Amniotic stem cell (primary cell): ENCODE measurements at regions not wholly inside any gene's neighbourhood (a gene's known extent, or its start where the extent isn't known, plus 50 kb on each side); places are given as distances from the start of the nearest gene placed in this dataset.
"Not testable (repeated sequence)": the region's sequence is repeated elsewhere in the genome, so short reads cannot be mapped to it uniquely, and the experiment has no call there.

Experiments used
- DNase-seq: peaks from one replicate; lab custom pipeline; 2025; lab: John Stamatoyannopoulos, UW

DNA sequence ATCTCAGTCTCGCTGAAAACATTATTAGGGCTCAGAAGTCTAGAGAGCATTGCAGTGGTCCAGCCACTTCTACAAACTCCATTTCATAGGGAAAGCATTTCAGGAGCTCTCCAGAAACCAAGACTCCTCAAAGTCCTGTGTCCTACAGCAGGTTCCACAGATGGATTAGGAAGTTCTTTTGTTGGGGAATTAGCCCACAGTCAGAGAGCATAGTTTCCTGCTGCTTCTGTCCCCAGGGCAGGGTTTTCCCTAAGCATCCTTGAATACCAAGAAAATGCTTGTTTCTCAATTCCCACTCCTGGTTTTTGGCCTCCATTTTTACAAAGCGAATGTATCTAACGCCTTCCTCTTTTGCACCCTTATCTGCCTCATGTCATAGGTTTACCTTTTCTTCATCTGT lies 235.9 kb upstream of the PODXL start:
- no peak for DNase-seq

DNA sequence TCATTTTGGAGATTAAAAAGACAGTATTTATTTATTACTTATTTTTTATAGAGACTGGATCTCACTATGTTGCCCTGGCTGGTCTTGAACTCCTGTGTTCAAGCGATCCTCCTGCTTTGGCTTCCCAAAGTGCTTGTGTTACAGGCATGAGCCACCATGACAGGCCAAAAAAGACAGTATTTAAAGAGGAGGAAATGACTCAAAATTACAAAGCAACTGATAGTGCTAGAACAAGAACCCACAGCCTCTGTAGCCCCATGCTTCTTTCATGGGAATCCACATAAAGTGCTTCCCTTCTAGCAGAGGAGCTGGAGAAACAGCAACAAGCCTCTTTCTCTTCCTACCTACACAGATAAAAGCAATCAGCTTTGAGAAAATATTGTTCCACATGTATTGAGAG lies 230.7 kb upstream of the PODXL start:
- DNase-seq: no peak

DNA sequence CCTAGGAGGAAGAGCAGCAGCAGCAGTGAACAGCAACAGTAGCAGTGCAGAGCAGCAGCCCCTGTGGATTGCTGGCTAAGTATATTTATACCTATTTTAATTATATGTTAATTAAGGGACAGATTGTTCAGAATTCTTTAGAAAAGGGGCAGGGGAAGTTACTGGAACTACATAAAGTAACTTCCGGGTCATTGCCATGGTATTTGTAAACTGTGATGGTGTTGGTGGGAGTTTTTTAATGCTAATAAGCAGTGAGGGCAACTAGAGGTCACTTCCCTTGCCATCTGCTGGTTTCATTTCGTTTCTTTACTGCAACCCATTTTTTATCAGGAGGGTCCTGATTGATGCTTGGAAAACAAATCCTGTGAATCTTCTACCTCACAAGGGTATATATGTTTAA lies 229.8 kb upstream of the PODXL start:
- no peak for DNase-seq

DNA sequence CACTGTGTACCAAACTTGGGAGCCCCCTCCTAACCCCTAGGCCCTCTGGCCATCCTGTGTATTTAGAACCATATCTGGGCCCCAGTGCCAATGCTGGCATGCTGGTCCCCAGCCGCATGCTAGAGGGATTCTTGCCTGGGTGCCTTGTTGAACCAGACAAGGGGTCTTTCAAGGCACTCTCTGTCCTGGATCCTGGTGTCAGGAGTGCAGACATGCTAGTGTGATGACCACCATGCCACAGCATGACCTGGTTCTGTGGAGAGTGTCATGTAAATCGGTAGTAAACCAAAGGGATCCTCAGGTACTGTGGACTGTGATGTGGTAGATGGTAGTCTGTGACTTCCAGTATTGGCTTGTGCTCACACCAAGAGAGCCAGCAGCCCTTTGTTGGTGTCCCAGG lies 222.2 kb upstream of the PODXL start:
- no peak for DNase-seq

DNA sequence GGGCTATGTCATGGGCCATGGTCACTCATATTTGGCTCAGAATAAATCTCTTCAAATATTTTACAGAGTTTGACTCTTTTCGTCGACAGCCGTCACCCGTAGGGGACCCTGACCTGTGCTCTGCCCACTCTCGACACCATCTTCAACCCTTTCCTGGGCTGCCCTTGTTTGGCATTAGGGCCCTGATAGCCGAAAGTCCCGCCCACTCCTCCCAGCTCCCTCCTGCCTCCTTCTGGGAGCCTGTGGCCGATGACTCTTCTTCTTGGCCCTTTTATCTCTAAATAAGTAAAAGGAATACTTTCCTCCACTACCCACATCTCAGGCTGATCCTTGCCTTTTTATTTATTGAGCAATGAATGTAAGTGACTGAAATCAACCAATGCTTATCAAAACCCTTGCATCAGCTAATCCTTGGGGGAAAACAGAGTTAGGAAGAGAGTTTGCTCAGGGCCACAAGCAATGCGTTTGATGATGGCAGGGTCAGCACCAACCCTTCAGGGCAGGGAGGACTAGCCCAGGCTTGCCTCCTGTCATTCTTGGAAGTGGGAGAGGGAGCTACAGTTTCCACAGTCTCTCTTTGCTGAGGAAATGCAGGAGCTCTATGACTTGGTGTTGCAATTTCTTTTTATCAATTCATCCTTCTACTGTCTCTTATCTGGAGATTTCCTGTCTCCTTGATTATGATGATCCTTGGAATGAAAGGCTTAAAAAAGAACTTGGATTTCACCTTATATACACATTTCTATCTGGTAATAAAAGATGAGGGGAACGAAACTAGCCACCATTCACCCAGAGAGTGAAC lies 218.2 kb upstream of the PODXL start:
- DNase-seq: no peak

DNA sequence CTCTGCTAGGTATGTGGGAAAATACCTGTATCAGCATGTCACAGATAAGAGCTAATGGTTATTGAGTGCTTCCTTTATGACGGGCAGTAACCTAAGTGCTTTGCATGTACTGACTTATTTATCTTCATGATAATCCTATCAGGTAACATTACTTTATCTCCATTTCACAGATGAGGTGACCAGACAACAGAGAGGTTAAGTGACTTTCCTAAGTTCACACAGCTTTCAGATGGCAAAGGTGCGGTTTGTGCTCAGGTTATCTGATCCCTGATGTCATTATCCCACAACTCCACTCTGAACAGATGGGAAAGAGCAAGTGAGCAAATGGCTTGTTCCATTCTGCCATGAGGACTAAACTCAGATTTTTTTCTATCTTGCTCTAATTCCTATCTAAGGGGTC lies 217.0 kb upstream of the PODXL start:
- DNase-seq: no peak

DNA sequence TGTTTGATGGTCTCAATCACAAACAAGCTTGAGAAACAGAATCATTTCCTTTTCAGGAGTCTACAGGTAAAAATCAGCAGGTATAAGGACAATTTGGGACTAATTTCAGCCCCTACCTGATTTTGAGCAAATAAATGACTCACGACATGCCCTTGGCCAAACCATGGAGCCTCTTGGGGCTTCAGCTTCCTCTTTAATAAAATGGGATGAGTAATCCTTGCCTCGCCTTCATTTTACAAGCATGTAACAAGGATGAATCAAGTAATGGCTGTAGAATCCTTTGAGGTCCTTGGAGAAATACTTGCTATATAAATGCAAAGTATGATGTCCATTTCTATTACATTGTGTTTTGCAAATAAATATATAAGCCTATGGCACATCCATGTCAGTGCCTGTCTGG lies 212.8 kb upstream of the PODXL start:
- DNase-seq: no peak

DNA sequence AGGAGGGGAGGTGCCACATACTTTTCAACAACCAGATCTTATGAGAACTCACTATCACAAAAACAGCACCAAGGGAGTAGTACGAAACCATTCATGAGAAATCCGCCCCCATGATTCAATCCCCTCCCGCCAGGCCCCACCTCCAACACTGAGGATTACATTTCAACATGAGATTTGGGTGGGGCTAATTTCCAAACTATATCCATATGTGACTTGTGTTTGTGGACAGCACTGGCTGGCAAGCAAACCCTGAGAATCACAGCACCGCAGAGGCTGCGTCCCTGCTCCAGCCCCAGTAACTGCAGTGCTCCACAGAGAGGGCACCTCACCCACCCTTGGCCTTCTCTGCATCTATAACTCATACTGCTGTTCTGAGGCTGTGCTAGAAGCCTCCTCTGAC lies 211.2 kb upstream of the PODXL start:
- DNase-seq: no peak

DNA sequence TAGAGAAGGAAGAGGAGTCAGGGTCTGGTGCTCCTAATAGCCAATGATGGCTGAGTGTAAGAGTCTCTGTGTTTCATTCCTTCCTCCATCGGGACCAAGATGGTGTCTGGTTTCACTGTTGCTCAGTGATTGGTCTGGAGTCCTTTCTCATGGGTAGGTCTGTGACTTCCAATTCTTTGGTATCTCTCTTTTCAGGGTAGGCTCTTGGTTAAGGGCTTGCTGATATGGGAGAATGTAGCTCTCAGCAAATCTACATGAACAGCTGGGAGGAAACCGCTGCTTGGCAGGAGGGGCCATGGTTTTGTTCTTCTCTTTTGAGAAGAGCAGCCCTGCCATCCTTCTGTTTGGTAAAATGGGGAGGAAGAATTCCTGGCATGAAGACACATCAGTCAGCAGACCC lies 209.1 kb upstream of the PODXL start:
- DNase-seq: no peak

DNA sequence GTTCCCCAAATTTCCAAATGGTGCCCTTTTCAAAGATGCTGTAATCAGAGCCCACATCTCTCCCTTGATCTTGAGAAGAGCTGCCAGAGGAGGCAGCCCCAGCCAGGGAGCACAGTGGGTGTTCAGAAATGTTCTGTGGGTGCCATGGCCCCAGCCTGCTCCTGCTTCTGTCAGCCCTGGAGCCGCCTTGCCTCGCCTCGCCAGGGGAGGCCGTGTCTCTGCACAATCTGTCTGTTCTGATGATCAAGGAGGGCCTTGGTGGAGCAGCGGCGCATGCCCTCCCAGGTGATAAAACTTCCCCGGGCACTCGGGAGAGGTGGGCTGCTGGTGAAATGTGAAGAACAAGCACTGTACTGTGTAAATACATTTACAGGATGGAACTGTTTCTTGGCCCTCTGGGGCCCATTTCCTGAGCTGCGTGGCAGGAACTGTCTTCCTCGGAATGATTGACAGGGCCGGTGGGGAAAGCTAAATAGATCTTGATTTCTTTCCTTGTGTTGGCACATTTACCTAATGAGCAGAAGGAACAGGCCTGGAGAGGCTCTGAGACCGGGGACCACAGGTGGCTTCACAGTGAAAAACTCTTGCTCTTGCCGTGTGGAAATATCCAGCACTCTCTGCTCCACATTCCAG lies 207.8 kb upstream of the PODXL start:
- DNase-seq: no peak

DNA sequence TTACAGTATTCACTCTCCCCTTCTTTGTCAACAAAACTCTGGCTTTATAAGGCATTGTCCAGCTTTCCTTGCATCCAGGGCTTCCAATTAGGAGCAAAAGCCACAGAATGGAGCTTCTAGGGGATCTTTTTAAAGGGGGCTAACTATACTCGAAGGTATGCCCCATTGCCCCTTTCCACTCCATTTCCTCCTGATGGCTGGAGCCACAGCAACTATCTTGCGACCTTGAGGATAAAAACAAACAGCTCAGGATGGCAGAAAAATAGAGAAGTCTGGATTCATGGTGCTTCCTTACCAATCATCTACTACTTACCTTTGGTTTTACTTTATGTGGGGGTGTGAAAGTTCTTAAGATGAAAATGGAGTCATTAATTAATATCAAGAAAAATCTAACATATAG lies 206.3 kb upstream of the PODXL start:
- DNase-seq: no peak

DNA sequence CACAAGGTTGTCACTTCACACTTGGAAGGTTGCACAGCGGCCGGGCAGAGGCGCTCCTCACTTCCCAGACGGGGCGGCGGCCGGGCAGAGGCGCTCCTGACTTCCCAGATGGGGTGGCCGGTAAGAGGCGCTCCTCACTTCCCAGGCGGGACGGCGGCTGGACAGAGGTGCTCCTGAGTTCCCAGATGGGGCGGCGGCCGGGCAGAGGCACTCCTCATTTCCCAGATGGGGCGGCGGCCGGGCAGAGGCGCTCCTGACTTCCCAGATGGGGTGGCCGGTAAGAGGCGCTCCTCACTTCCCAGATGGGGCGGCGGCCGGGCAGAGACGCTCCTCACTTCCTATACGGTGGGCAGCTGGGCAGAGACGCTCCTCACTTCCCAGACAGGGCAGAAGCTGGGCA lies 199.4 kb upstream of the PODXL start:
- DNase-seq: not testable (repeated sequence)

DNA sequence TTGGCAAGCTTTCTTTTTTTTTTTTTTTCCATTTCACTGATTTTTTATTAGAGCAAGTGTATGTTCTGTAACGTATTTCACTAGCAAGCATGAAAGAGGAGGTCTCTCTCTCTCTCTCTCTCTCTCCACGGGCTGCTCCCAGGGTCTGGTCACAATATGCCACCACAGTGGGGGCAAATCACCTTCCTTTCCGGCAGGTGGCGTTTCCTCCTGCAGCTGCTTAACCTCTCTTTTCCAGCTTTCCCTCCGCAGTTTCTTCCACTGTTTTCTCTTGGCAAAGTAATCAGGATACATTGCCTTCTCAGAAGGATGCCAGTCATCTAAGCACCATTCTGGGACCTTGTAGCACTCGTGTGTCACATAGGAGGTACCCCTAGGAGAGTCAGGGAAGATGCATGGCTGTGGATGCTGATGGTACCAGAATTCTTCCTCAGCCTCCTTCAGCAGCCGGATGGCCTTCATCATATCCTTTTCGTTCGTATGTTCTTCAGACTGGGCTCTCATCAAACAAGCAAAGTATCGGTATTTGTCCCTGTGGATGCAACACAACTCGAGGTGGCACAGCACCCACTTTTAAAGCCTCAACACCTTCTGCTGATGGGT lies 197.3 kb upstream of the PODXL start:
- DNase-seq: no peak

DNA sequence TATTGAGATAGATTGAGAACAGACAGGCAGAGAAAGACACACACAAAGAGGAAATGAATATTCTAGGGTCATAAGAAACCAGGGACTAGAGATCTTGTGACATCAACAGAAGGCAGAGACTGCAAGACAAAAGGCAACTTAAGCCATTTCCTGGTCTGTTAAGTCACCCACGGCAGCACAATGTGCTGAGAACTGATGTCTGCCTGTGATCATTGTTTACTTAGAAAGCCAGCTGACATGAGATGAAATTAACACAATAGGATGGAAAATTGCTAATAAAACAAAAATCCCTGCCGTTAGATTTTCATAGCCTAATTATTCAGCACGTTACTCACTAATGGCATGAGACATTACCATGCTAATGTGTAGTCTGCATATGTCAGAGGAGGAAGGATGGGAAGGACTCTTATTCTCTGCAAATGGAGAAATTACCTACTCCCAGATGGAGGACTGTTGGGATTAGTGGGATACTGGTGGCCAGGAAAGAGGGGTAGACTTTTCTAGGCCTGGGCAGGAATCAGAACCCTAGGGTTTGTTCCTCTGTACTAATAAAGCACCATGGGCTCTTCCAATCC lies 191.3 kb upstream of the PODXL start:
- no peak for DNase-seq

DNA sequence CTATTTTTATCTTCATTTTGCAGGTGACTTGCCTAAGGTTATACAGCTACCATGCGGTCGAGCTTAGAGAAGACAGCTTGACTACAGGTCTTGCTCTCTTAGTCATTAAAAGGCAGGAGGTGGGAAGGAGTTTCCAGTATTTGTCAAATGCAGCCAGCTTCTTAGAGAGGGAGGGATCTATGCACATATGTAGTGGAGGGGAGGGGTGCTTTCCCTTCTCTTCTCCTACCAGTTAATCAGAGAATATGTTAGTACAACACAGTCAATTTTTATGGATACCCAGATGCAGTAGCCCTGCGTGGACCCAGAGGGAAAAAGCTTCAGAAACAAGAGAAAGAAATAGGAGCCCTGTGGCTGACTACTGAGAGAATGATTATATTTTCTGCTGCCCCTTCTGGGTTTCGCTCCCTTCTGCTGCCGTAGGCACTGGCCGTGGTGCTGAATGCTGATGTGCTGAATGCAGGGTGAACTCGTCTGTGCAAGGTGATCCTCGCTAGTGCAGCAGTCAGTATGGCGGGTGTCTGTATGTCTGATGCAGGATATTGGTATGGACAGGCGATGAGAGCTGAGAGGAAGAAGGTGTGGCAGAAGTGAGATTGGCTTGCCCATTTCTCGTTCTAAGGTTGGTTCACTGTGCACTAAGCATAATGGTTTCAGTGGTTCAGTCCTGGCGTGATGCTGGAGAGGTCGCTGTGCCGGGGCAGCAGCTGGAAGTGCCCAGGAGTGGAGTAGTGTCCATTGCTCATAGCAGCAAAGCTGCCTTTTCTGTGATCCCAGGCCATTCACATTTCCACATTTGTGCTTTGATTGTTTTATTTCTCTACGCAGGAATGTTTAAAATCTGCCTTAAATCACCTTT lies 189.2 kb upstream of the PODXL start:
- DNase-seq: peak; percentile 12

DNA sequence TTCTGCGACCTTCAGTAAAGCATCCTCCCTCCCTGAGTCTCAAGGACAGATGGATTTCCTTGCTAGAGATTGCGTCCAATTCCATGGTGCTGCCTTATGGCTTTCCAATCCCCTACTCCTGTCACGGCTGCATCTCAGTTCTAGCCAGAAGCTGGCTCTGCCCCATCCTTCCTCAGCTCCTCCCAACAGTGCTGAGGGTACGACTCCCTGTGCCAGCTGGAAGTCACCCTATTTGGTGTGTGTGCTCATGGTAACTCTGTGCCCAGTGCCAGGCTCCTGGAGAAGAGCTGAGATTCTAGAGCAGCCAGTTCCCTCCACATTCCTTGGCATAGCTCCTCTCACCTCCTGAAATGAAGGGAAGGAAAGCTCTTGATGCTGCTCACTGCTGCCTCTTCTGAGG lies 185.0 kb upstream of the PODXL start:
- DNase-seq: no peak

DNA sequence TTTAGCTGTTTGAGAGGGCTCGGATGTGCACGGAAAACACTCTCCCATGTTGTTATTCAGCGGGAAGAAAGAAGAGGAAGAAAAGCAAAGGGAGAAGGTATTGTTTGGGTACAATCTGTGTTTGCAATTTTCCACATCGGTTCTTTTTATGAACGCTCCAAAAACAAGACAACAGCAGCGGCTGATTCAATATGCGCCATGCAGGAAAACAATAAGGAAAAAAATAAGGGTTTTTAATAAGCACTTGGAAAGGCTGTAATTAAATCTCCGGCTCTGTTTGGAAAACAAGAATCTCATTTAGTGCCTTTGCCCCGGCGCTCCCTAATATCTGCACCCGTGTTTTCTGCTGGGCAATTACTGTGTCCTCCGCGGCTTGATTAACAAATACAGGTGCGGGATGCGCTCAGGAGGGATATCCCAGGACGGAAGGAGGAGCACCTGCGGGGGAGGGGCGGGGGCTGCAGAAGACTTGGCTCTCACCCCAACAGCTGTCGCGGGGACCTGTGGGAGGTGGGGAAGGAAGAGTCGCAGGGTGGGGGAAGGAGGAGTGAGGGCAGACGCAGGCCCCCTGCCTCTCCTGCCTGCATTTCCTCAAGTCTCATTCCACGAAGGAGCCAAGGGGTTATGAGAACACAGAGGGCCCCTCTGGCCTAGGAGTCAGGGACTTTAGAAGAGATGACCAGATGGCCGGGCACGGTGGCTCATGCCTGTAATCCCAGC lies 181.5 kb upstream of the PODXL start:
- no peak for DNase-seq

DNA sequence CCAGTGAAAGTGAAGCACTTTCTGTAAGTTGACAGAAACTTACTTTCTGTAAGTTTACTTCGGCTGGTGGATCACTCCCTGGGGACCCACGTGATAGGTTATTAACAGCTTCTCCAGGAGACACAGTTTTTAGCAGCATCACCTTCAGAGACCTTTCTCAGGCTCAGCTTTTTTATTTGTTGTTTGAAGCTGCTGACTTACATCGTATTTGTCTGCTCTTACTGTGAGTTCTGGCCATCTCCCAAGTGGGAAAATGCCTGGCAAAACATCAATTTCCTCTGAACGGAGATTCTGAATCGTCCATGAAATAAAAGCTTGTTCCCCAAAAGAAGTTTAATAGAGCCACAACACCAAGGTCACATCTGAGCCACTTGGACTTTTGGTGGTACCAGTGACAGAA lies 178.7 kb upstream of the PODXL start:
- no peak for DNase-seq

DNA sequence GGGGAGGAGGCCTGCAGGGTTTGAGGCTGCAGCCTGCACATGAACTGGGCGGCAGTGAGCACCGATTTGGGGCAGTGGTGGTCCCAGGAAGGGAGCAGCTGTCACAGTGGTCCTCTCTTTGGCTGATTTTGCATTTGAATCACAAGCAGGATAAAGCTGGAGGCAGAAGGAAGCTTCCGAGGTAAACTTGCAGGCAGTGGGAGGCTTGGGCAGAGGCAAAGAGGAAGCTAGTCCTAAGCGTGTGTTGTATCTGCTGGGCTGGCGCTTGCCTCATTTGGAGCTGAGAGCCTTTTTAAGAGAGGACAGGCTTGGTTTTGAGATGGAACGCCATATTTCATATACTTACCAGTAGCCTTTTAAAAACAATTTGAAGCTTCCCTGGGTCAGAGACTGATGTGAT lies 177.2 kb upstream of the PODXL start:
- DNase-seq: no peak

DNA sequence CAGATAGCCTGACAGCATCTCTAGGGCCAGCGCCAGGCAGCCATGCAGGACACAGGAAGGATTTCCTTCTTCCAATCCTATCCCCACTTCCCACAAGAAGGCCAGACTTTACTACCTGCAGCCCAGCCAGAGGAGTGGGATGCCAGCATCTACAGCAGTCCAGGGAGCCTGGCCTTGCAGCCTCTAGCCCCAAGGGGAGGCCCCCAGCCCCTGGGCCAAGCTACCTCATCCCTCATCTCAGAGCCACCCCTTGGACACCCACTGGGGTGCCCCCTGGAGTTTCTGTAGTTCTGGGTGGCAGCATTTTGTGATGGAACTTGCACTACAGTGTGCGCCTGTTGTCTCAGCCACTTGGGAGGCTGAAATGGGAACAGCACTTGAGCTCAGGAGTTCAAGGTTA lies 170.8 kb upstream of the PODXL start:
- no peak for DNase-seq

DNA sequence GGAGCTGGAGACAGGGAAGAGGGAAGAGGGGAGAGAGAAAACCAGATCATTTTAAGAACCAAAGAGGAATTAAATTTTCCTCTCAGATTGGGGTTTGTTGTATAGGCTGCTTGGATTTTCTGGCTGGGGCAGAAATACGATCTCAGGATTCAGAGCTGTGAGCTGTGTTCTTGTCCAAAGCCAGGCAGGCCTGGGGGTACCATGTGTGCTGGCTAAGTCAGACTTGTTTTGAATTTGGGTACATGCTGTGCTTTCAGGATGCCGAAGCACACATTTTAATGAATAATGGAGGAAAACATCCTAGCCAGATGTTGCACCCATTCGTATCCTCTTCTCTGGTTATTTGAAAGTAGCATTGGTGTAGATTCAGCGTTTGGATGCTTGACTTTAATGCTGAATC lies 170.3 kb upstream of the PODXL start:
- DNase-seq: no peak

DNA sequence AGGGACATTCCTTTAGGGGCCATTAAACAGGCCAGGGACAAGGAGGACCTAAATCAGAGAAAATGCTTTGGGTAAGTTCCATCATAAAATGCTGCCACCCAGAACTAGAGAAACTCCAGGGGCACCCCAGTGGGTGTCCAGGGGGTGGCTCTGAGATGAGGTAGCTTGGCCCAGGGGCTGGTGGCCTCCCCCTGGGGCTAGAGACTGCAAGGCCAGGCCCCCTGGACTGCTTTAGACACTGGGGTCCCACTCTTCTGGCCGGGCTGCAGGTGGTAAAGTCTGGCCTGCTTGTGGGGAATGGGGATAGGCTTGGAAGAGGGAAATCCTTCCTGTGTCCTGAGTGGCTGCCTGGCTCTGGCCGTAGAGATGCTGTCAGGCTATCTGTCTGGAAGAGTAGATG lies 169.6 kb upstream of the PODXL start:
- no peak for DNase-seq
